DMS53 treated with DMSO at 0.1 percent for 48 hours (cell line): ENCODE measurements at regions not wholly inside any gene's neighbourhood (a gene's known extent, or its start where the extent isn't known, plus 50 kb on each side); places are given as distances from the start of the nearest gene placed in this dataset.

Source experiments
- DNase-seq: peaks from one replicate; lab custom pipeline; 2025; ENCODE audit not compliant: unreplicated experiment; lab: John Stamatoyannopoulos, UW

- no peak for DNase-seq
Measured at GRCh38 chr6:44531442-44532015, 144.0 kb downstream of the CDC5L start.

DNA sequence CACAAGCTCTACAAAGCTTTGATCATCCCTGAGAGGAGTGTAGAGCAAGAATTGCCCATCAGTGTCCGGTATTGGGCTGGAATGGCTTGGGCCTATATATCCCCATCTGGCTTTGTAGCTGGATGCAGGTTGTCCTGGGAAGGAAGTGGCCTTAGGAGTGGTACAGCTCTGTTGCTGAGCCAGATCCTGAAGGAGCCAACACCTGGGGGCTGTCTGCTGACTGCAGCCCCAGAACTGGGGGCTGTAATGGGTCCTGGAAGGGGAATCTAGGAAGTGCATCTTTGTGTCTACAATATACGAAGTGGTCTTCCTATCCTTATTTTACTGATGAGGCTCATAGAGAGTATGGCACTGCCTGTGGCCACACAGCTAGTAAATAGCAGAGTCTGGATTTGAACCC lies 145.9 kb downstream of the CDC5L start:
- no peak for DNase-seq

DNA sequence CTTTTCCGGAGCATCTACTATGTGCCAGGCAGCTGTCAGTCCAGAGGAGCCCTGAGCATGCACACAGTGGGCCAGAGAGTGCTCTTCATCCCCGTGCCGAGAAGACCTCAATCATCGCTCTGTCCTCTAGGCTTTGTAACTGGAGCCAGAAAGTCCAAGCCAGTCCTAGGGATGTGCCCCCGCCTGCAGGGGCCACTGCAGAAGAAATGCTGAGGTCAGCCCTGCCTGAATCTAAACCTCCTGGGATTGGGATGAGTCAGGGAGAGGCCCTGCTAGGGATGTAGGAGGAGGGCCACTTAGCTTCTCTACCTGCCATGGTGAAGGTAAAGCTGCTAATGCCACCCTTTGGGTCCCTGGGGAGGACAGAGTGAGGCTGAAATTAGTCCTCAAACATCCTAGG lies 146.8 kb downstream of the CDC5L start:
- DNase-seq: no peak

- DNase-seq: no peak
Measured at GRCh38 chr6:44535446-44535845, 147.9 kb downstream of the CDC5L start.

DNA sequence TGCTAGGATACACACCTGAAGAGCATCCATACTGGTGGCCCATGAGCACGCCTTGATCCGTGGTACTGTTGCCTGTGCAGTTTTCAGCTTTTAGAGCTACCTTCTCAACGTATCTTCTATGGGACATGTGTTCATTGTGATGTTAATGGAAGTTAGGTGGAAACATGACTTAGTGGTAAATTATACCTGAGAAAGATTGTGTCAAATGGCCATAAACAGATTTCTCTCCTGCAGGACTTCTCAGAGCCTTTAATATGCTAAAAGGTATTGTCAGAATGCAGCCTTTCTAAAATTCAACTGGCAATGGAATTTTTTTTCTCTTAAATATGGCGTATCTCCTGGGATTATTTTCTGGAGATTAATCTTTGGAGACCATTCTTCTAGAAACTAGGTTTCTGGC lies 148.5 kb downstream of the CDC5L start:
- no peak for DNase-seq

GRCh38 chr6:44537306-44538049 lies 150.0 kb downstream of the CDC5L start:
- no peak for DNase-seq

DNA sequence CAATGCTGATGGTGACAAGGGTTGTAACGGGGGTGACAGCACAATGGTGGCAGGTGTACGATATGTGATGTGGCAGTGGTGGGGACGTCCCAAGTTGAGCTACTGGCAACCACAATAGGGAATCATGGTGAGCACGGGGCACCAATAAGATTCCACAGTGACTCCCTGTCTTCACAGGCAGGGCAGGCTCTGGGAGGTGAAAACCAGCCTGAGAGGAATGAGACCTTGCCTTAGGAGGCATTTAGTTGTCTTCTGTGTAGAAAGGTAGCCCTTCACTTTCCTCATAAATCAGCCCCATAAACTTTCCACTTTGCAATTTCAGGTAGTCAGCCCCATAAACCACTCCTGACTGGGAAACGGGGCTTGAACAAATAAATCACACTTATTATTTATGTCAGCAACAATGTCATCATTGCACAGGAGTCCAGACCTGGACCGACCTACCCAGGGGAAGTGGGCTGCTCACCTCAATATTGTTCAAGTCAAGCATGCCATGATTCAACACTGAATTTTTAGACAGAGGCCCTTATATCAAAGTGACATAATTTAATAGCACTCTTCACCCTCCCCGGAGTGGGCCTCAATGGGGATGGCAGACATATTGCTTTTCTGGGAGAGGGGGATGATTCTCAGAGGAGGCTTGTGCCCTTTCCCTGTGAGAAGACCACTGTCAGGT lies 150.8 kb downstream of the CDC5L start:
- no peak for DNase-seq

- DNase-seq: no peak
Measured at GRCh38 chr6:44538807-44539201, 151.3 kb downstream of the CDC5L start.

DNA sequence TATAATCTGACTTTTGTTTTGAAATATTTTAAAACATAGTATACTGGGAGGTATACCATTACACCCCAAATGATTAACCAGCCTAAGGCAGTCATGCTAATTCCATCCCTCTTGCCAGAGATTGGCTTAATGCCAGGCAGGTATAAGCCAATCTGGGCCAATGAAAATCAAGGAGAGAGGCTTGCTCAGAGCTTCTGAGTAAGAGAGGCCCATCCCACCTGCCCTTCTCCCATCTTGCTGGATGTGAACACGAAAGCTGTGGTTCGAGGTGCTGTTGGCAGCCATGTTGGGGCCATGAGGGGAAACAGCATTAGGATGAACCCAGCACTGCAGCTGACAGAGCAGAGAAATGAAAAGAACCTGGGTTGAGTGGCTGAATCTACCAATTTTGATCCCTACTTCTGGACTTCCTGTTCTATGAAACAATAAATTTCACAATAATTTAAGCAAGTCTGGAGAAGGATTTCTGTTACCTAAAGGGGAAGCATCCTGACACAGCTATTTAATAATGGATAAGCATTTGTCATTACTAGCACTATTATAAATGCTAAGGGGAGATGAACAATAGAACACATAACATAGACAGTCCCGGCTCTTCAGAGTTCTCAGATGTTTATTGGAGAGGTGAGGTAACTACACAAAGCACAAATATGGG lies 152.3 kb downstream of the CDC5L start:
- no peak for DNase-seq

- DNase-seq: no peak
Measured at GRCh38 chr6:44540881-44541280, 153.4 kb downstream of the CDC5L start.

GRCh38 chr6:44542401-44543116 lies 155.1 kb downstream of the CDC5L start:
- DNase-seq: no peak

DNA sequence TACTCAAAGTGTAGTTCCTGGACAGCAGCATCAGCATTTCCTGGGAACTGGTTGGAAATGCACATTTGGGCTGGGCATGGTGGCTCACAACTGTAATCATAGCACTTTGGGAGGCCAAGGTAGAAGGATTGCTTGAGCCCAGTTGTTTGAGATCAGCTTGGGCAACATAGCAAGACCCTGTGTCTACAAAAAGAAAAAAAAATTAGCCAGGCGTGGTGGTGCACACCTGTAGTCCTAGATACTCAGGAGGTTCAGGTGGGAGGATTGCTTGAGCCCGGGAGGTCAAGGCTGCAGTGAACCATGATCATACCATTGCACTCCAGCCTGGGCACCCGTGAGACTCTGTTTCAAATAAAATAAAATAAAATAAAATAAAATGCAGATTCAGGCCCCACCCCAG lies 156.2 kb downstream of the CDC5L start:
- DNase-seq: no peak

- no peak for DNase-seq
Measured at GRCh38 chr6:44545224-44545623, 157.7 kb downstream of the CDC5L start.

DNA sequence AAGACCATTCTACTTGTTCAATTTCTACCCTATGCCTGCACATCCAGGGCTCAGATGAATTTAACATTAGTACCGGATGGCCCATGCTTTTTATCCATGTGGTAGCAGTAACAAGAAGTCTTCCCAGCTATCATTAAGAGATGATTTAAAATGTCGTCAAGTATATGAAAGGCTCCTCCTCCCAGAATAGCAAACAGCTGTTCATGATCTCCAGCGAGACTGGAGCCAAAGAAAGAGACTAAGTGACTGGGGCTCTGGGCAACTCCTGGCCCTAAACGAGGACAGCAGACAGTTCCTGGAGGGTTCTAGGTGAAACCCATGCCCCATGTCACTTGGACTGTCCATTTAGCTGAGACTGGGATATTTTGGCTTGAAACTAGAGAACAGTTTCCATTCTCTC lies 160.8 kb downstream of the CDC5L start:
- DNase-seq: no peak

GRCh38 chr6:44549516-44549915 lies 162.0 kb downstream of the CDC5L start:
- DNase-seq: no peak

DNA sequence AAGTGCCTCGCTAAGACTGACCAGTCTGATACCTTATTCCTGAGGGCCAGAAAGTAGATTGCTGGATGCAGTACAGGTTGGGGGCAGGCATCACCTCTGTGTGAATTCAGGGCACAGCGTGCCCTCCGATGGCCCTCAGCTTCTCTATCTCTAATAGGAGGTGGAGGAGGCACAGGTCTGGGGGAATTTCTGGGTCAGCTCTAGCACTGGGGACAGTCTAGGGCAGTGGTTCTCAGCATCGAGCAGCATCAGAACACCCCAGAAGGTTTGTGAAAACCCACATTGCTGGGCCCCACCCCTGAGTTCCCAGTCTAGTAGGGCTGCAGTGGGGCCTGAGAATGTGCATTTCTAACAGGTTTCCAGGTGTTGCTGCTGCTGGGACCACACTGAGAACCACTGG lies 166.7 kb downstream of the CDC5L start:
- no peak for DNase-seq

DNA sequence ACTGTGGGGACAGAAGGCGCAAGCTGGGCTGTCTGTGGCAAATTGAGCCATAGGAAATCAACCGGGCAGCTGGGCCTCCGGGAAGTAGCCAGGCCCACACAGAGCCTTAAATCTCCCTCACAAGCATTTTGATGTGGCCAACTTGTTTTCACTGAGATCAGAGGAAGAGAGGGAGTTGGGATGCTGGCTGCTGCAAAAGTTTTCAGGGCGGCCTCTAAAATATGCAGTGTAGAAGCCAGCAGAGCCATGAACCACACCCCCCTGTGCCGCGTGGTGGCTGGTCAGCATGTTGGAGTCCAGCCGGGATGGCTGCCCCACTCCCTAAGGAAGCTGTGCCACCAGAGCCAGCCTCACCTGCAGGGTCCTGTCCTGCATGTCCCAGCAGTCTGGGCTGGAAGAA lies 167.4 kb downstream of the CDC5L start:
- no peak for DNase-seq

GRCh38 chr6:44556046-44556445 lies 168.5 kb downstream of the CDC5L start:
- DNase-seq: peak; percentile 12

DNA sequence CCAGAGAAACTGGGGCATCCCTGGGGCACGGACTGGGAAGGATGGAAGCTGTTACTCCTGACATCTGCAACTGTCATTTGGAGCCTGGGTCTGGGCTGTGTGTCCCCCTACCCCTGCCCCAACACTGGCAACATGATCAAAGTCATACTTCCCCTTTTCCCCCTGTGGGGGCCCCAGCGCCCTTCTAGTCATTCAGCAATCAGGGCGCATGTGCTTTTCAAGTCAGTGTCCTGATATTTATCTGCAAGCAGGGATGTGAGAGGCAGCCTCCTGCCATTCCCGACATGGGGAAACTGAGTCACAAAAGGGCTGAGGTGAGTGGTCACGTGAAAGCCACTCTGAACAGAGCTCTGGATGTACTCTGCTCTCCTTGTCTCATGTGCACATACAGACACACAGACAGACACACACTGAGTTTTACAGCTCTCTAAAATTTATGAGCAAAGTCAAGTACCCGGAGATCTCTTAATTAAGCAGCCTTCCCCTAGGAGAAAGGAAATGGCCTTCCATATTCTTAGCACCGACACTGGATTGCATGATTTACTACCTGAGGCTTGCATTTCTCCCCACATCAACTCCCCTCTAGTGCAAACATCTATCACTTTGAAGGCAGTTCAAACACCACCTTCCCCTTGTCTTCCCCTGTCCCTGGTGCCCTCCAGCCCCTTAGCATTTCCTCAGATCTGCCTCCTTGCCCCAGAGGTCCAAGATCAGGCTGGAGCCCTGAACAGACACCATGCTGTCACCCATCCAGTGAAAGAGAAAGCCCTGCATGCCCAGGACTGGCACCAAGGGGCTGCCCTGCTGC lies 170.7 kb downstream of the CDC5L start:
- no peak for DNase-seq

GRCh38 chr6:44558832-44559251 lies 171.3 kb downstream of the CDC5L start:
- no peak for DNase-seq
